ENCODE measurements at regions not wholly inside any gene's neighbourhood (a gene's known extent, or its start where the extent isn't known, plus 50 kb on each side); places are given as distances from the start of the nearest gene placed in this dataset.
"Not testable (repeated sequence)": the region's sequence is repeated elsewhere in the genome, so short reads cannot be mapped to it uniquely, and the experiment has no call there.

DNA sequence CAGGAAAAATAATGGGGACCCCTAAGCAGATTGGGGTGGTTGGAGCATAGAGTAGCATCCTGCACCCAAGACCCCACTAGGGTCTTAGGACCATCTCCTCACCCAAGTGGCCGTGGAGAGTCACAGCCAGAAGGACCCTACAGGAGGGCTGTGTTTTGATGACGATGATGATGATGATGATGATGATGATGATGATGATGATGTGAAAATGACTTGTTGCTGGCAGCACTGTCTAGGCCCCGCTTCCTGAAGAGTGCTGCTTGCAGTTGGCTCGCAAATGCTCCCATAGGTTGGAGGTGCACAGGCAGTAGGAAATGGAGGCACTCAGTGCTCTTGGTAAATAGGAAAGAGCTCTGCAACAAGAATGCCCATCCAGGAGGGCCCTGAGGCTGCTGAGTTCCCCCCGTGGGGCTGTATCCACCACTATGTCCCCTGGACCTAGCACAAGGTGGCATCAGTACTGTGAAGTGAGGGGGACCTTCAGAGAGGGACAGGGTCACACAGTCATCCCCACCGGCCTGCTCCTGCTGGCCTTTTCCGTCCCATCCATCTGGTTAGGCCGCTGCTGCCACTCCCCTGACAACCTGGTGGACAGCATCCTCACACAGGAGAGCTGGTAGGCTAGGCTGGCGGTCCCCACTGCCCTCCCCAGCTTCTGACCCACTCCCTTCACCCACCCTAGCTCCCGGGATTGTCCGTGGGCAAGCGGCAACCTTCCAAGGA, 139.6 kb downstream of the FOXD2 start:
- DNase-seq: no peak

DNA sequence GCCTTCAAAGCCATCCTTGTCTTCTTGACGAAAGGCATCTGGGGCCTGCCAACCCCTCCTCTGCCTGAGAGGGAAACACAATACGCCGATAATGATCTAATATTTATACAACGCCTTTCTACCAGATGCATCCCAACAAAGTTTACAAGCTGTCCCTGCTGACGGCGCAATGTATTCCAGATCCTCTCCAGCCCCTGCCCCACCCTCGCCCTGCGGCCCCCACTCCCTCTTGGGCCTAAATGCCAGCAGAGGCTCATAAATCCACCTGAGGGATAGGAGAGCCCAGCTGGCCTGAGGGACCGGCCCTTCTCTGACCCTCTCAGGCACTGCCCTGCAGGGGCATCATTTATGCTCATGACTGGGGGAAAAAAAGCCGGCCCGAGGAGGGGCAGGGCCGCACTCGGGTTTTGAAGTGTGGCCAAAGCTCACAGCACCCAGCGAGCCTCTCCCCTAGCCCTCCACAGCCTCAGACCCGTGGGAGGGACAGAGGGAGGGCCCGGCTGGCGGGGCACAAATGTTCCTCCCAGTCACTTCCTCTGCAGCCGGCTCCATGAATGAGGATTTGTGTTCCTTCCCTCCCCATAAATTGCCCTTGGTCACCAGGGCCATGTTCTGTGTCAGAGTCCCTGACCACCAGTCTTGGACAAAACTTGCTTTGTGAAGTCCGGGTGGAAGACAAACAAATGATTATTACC, 140.3 kb downstream of the FOXD2 start:
- peak; percentile 59 for DNase-seq

DNA sequence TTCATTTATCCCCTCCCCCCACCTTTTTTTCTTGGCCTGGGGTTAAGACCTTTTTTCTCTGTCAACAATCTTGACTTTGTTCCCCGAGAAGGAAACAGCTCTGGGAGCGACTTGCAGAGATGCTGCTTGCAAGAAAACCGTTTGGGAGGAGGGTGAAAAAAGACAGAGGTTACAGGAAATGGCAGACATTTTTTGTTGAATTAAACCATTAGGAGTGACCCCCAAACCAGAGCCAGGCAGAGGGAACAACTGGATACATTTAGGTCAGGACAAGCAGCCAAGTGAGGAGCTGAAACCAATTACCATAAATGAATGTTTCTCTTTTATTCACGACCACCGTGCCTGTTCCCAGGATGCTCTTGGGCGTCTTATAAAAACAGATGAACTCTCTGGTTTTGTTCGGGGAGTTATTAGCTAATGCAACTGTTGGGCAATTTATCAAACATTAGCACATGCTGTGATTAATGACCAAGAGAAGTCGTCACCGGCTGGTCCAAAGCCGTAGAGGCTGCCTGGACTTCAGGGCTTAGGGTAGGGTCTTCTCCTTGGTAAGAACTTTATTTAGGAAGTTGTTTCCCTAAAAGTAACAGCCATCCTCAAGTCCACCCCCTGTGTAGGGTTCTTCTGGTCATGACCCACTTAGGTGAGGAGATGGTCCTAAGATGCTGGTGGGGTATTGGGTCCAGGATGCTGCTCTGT, 141.0 kb downstream of the FOXD2 start:
- peak; percentile 36 for DNase-seq

DNA sequence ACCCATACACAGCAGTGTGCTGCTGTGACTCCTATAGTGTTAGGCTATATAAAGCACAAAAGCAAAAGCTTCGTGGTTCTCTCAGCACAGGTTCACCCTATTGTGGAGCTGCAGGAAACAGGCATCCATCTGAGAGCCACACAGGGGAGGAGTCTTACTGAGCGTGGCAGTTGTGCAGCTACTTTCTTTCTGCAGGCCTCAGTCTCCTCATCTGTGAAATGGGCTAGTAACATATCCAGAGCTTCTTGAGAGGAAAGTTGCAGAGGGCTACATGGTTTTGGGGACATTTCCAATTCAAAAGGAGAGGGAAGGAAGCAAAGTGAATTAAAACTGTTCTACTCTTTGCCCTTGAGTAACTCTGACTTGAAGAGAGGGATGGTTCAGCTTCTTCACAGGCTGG, 142.0 kb downstream of the FOXD2 start:
- no peak for DNase-seq

DNA sequence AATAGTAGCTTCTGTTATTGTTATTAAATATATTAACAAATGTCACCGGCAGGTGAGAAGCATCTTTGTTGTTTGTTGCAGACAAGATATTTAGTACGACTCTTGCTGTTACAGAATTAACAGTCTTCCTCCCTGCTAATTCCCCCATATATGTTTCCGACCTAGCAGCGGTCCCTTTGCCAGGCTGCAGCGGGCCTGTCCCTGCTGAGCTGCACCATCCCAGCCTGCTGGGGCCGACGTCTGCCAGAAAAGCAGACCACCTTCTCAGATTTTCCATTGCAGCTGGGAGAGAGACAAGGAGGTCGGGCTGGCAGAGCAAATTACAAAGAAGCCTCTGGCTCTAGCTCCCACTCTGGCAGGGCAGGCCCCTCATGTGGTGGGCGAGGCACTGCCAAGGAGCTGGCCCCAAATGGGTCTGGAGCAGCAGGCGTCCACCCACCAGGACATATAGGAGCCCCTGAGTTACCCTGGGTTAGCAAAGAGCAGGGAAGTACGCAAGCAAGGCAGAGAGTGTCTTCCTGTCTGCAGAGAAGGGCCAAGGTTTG, 142.7 kb downstream of the FOXD2 start:
- DNase-seq: no peak

DNA sequence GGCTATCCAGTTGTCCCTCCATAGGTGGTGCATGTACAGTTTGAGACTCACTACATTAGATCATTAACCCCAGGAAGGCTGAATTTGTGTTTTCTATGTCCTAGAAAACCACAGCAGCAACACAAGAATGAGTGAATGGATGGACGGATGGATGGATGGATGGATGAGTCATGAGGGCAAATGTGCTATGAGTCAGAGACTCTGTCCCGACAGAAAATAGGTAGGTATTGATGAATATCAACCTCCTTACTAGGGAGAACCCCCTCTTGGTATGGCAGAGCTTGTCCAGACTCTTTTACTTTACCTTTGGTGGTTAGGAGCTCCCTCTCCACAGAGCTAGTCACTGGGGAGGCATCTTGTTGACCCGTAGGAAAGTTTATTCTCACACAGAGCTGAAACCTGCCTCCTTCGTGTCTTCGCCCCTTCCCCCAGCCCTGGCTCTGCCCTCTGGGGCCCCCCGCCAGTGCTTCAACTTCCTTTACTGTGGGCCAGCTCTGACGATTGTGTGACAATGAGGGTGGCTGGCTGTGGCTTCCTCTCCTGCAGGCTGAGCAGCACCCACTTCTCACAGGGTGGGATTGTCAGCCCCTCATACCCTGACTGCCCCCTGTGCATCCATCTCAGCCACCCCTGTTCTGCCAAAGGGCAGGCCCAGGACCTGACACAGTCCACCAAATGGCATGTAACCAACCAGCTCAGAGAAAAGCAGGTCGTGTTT, 145.2 kb downstream of the FOXD2 start:
- no peak for DNase-seq

DNA sequence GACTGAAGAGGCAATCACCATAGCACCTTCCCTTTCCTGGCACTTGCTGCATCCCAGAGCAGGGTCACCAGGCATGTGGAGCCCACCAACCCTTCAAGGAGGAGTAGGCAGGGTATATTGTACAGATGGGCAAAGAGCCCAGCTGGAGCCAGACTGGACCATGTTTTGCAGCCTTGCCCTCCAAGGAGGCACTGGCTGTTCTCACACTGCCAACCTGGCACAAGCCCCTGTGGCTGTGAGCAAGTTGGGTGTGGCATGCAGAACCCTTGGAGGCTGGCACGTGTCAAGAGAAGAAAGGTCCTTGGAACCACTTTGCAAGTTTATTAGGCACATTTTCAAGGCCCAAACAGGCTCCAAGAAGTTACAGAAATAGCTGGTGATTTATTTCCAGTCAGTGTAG, 146.4 kb downstream of the FOXD2 start:
- DNase-seq: no peak

DNA sequence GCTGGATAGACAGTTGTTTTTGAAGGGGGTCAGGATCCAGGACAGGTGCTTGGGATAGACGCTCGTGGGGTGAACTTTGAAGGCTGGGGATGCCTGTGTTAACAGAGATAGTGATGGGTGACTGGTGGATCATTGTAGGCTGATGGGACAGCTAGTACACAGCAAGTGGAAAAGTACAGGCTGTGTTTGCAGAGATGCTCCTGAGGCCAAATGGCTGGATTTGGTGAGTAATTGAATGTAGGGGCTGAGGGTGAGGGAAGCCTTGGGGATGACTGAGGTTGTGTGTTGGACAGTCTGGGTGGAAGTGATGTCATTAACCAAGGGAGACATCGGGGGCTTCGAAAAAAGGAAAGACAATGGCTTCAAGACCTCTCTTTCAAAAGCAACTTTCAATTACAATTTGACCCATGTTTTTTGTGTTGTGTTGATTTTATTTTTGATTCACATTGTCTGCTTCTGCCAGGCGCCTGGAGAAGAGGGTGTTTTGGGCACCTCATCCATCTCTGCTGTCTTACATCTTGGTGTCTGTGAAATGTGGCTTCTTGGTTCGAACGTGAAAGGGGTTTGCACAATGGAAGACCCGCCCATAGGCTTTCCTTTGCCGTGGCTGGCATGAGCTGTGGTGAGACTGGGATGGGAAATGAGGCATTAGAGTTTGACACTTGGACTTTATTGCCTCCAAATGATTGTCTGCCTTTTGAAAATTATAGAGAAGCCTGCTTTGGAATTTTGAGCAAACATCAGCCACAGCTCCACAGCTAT, 147.5 kb downstream of the FOXD2 start:
- no peak for DNase-seq

DNA sequence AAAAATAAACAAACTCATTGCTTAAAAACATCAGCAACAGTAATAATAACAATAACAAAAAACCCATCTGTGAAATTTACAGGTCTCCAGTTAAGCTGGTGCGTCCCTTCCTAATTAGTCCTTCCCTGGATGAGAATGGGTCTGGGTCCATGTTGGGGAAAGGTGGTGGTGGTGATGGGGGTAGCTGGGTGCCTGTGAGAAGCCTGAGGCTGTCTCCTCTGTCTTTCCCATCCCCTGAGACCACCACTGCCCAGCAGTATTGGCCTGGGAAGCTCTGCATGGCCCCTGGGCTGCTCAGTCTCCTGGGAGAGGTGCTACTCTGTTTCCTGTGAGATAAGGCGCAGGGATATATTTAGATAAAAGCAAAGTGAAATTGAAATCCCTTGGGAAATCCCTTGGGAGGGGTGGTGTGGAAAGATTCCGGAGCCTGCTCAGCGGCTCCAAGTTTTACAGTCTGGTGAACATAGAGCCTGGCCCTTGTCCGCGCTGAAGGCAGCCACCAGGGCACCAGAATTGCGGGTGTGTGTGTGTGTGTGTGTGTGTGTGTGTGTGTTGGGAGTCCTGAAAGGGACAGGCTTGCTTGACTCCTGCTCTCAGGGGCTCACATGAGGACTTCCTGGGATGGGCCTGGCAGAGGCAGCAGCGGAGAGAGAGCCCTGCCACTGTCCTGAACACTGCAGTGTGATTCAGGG, 150.2 kb downstream of the FOXD2 start:
- DNase-seq: peak; percentile 10

DNA sequence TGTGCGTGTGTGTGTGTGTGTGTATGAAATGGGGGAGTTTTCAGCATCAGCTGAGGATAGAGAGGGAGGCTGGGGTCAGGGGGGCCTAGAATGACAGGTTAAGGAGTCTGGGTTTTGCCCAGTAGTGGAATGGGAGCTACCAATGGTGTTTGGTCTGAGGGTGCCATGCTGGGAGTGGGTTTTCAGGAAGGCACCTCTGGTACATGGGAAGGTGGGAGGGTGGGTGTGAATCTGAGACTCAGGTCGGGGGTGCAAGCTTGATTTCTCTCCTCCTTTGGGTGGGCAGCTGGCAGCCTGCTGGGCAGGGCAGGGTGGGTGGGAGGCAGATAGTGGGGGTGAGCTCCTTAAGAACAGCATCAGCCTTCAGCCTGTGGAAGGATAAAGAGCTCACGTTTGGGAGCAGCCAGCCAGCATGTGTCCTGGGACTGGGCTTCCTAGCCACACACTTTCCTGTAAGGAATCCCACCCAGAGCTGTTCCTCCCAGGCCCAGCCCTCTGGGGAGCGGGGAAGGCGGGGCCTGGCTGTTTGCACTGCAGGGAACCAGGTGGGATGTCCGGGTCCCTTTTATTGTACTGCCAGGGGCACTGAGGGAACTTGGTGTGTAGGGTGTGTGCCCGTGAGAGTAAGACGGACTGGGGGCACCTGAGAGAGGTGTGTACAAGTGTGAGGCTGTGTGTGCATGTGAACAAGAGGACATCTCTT, 152.8 kb downstream of the FOXD2 start:
- DNase-seq: no peak

DNA sequence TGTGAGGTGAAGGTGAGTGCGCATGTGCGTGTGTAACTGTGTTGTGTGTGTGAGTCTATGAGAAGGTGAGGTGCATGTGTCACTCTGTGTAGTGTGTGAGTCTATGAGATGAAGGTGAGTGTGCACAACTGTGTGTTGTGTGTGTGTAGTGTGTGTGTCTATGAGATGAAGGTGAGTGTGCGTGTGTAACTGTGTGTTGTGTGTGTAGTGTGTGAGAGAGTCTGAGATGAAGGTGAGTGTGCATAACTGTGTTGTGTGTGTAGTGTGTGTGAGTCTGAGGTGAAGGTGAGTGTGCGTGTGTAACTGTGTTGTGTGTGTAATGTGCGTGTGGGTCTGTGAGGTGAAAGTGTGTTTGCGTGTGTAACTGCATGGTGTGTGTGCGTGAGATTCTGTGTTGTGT, 154.0 kb downstream of the FOXD2 start:
- no peak for DNase-seq

DNA sequence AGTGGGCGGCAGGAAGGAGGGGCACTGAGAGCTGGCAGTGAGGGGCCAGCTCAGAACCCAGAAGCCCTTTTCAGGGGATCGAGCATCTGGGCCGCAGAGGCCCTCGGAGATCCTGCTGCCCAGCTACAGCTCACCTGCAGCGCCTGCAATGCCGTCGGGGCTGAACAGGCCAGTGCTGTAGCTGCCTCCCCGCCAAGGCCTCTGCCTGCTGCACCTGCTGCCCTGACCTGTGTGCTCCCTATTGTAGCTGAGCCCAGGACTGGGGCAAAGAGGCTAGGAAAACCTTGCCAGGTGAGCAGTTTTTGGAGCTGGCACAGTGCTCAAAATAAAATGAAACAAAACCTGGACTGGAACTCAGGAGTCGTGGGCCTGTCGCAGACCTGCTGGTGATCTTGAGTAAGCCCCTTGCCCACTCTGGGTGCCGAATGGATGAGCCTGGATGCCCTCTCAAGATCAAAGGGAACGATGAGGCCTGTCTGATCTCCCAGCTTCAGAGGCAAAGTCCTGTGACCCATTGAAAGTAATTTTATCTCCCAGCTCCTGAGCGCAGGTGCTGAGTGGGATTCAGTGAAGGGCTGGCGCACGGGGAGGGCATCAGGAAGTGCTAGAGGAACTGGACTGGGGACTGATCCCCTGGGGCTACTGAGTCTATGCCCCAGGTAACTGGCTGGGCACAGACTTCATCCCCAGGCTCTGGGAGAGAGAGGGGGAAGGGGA, 154.6 kb downstream of the FOXD2 start:
- DNase-seq: peak; percentile 82

DNA sequence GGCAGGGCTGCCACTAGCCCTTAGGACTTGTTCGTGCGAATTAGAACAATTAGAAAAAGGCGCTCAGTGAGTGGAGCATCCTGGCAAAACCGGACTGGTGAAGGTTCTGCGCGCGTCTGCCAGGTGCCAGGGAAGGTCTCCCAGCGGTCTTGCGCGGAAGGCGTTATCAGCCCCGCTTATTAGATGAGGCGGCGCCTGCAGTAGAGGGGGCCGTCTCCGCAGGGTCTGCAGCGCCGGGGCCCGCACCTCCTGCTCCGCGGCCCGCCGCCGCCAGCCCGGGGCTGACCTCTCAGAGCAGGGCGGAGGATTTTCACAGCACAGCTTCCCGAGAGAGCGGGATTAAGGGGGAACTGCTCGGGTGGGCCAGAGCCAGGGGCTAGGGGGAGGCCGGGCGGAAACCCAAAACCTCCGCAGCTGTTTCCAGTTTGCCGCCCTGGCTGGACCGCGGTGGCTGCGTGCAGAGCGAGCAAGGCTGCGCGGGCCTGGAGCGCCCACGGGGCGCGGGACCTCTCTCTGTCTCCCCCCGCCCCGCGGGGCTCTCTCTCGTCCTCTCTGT, 155.2 kb downstream of the FOXD2 start:
- peak; percentile 82 for DNase-seq

DNA sequence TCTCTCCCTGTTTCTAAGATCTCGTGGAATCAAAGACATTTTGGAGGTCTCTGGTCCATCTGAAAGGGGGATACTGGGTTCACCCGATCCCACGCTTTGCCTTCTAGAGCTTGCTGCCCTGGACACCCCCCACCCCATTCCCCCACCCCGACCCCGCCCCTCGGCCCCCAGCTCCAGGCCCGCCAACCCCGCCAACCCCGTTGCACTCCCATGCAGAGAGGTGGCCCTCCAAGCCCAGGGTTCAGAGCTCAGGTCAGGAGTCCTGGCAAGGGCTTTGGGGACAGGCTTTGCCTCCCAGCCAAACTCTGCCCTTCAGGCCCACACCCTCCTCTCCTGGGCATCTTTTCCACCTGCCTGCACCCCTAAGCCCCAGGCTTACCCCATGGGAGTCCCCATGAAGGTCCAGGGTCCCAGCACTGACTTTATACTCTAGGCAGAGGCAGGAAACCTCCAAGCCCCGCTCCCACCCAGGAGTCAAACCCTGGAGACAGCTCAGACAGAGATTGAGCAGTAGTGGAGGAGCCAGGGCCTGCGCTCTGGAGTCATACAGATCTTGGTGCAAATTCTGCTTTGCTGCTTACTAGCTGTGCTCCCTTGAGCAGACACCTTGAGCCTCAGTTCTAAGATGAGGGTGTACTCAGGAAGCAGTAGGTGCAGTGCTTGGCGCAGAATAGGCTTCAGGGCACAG, 155.9 kb downstream of the FOXD2 start:
- no peak for DNase-seq

DNA sequence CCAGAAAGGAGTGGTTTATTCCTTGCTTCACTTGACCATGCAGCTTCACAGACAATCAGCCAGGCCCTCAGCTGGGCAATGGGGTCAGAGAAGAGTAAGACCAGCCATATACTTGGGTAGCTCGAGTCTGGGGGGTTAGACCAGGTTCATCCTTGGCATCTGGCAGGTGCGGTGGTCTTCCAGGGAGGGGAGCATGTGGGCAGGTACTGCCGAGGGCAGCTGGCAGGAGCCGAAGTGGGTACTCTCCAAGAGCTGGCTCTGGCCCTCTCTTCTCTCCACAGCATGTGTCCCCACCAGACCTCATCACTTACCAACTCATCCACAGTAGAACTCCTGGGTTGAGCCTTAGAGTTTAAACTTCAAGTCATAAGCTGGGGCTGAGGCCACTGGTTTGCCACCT, 156.8 kb downstream of the FOXD2 start:
- no peak for DNase-seq

DNA sequence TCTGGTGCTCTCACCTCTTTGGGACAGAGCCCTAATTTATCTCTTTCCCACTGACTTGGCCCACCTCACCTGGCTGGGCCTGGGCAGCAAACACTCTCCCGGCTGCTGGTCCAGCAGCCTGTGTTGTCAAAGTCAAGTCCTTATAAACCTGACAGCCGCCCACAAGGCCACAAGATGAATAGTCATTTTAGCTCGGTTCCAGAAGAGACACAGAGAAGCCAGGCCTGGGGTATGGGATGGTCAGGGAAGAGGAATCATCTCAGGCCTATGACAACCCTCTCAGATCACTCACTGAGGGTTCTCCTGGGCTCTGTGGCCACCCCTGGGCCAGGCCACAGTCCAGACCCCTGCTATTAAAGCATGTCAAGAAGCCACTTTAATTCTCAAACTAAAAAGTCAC, 158.5 kb downstream of the FOXD2 start:
- DNase-seq: no peak

DNA sequence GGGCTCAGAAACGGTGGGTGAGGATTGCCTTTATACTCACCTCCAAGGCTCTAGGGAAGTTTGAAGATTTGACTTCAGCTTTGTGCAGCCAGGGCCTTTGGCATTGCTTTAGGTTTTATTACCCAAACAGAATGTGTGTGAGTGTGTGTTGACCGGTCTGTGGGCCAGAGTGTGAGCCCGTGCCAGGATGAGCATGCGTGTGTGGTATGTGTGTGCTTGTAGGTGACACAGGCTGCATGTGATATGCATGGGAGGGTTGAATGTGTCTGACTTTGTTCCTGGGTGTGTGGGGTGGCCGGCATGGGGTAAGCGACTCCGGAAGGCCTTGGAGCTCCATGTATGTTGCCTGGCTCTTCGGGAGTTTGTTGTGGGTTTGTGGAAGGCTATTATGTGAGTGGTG, 160.5 kb downstream of the FOXD2 start:
- DNase-seq: no peak

DNA sequence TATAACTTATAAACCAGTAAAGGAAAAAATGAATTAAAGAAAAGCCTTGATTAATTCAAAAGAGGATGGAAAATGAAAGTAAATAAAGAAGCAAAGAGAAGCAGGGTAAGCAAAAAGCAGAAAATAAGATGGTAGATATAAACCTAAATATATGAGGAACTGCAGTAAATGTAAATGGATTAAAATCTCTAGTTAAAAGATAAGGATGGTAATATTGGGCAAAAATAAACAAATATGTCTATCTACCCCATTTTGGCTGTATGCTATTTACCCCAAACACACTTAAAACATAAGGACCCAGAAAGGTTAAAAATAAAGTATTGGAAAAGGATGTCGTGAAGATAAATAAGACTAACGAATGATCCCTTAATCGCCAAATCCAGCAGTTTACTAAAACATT, 161.9 kb downstream of the FOXD2 start:
- DNase-seq: no peak

DNA sequence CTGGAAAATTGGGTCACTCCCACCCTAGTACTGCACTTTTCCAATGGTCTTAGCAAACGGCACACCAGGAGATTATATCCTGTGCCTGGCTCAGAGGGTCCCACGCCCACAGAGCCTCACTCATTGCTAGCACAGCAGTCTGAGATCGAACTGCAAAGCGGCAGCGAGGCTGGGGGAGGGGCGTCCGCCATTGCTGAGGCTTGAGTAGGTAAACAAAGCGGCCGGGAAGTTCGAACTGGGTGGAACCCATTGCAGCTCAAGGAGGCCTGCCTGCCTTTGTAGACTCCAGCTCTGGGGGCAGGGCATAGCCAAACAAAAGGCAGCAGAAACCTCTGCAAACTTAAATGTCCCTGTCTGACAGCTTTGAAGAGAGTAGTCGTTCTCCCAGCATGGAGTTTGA, 164.6 kb downstream of the FOXD2 start:
- not testable (repeated sequence) for DNase-seq
